ENCODE measurements at regions not wholly inside any gene's neighbourhood (a gene's known extent, or its start where the extent isn't known, plus 50 kb on each side); places are given as distances from the start of the nearest gene placed in this dataset.
"Not testable (repeated sequence)": the region's sequence is repeated elsewhere in the genome, so short reads cannot be mapped to it uniquely, and the experiment has no call there.

GRCh38 chr15:62907275-62907674, 135.3 kb upstream of the TPM1 start:
- Histone ChIP-seq H3K4me1 (ENCODE audit: insufficient read depth, low read length) (peaks cover 12% of the 10 kb centered on the region), H3K9me3 (ENCODE audit: insufficient read depth, low read depth, low read length) (no peaks in the 10 kb centered on the region), H3K4me3 (ENCODE audit: low read length) (no peak overlapping the region), H3K27me3 (ENCODE audit: insufficient read depth, low read length) (no peaks in the 10 kb centered on the region), H3K9ac (ENCODE audit: low read depth, low read length) (no peak overlapping the region), H3K27ac (ENCODE audit: low read length) (no peak overlapping the region), H3K36me3 (ENCODE audit: insufficient read depth, low read depth, low read length) (no peaks in the 10 kb centered on the region)

GRCh38 chr15:62908341-62908740, 134.2 kb upstream of the TPM1 start:
- H3K27me3 ChIP-seq (ENCODE audit: insufficient read depth, low read length); H3K4me3 ChIP-seq (ENCODE audit: low read length); H3K9ac ChIP-seq (ENCODE audit: low read depth, low read length); H3K27ac ChIP-seq (ENCODE audit: low read length); H3K36me3 ChIP-seq (ENCODE audit: insufficient read depth, low read depth, low read length); H3K9me3 ChIP-seq (ENCODE audit: insufficient read depth, low read depth, low read length): not testable (repeated sequence)
- peaks cover 12% of the 10 kb centered on the region for H3K4me1 ChIP-seq (ENCODE audit: insufficient read depth, low read length)

GRCh38 chr15:62909257-62909656, 133.3 kb upstream of the TPM1 start:
- H3K9ac ChIP-seq (ENCODE audit: low read depth, low read length), result no peak overlapping the region
- H3K27ac ChIP-seq (ENCODE audit: low read length), result no peak overlapping the region
- peaks cover 12% of the 10 kb centered on the region for H3K4me1 ChIP-seq (ENCODE audit: insufficient read depth, low read length)
- no peaks in the 10 kb centered on the region for H3K27me3 ChIP-seq (ENCODE audit: insufficient read depth, low read length)
- H3K36me3 ChIP-seq (ENCODE audit: insufficient read depth, low read depth, low read length), result no peaks in the 10 kb centered on the region
- H3K4me3 ChIP-seq (ENCODE audit: low read length), result no peak overlapping the region
- H3K9me3 ChIP-seq (ENCODE audit: insufficient read depth, low read depth, low read length), result no peaks in the 10 kb centered on the region

GRCh38 chr15:62912282-62912681, 130.3 kb upstream of the TPM1 start:
- H3K9me3 ChIP-seq (ENCODE audit: insufficient read depth, low read depth, low read length), result no peaks in the 10 kb centered on the region
- H3K4me1 ChIP-seq (ENCODE audit: insufficient read depth, low read length), result peaks cover 25% of the 10 kb centered on the region
- H3K27me3 ChIP-seq (ENCODE audit: insufficient read depth, low read length), result no peaks in the 10 kb centered on the region
- no peak overlapping the region for H3K27ac ChIP-seq (ENCODE audit: low read length)
- no peaks in the 10 kb centered on the region for H3K36me3 ChIP-seq (ENCODE audit: insufficient read depth, low read depth, low read length)
- no peak overlapping the region for H3K9ac ChIP-seq (ENCODE audit: low read depth, low read length)
- no peak overlapping the region for H3K4me3 ChIP-seq (ENCODE audit: low read length)

- H3K4me3 ChIP-seq (ENCODE audit: low read length), result no peak overlapping the region
- no peaks in the 10 kb centered on the region for H3K36me3 ChIP-seq (ENCODE audit: insufficient read depth, low read depth, low read length)
- peaks cover 25% of the 10 kb centered on the region for H3K4me1 ChIP-seq (ENCODE audit: insufficient read depth, low read length)
- no peak overlapping the region for H3K27ac ChIP-seq (ENCODE audit: low read length)
- H3K9ac ChIP-seq (ENCODE audit: low read depth, low read length), result no peak overlapping the region
- H3K9me3 ChIP-seq (ENCODE audit: insufficient read depth, low read depth, low read length), result no peaks in the 10 kb centered on the region
- no peaks in the 10 kb centered on the region for H3K27me3 ChIP-seq (ENCODE audit: insufficient read depth, low read length)
Measured at GRCh38 chr15:62912808-62913207, 129.7 kb upstream of the TPM1 start.

- no peak overlapping the region for H3K9ac ChIP-seq (ENCODE audit: low read depth, low read length)
- H3K4me3 ChIP-seq (ENCODE audit: low read length), result no peak overlapping the region
- H3K36me3 ChIP-seq (ENCODE audit: insufficient read depth, low read depth, low read length), result no peaks in the 10 kb centered on the region
- H3K27ac ChIP-seq (ENCODE audit: low read length), result no peak overlapping the region
- no peaks in the 10 kb centered on the region for H3K9me3 ChIP-seq (ENCODE audit: insufficient read depth, low read depth, low read length)
- H3K27me3 ChIP-seq (ENCODE audit: insufficient read depth, low read length), result no peaks in the 10 kb centered on the region
- H3K4me1 ChIP-seq (ENCODE audit: insufficient read depth, low read length), result peaks cover 25% of the 10 kb centered on the region
Measured at GRCh38 chr15:62913246-62913645, 129.3 kb upstream of the TPM1 start.

GRCh38 chr15:62914461-62915079, 128.0 kb upstream of the TPM1 start:
- peaks cover 25% of the 10 kb centered on the region for H3K4me1 ChIP-seq (ENCODE audit: insufficient read depth, low read length)
- H3K27me3 ChIP-seq (ENCODE audit: insufficient read depth, low read length), result no peaks in the 10 kb centered on the region
- H3K36me3 ChIP-seq (ENCODE audit: insufficient read depth, low read depth, low read length), result no peaks in the 10 kb centered on the region
- H3K9me3 ChIP-seq (ENCODE audit: insufficient read depth, low read depth, low read length), result no peaks in the 10 kb centered on the region
- 0 out of 2 replicates have a peak overlapping the region, but pooled peaks have one; percentile 46 for H3K9ac ChIP-seq (ENCODE audit: low read depth, low read length)
- H3K27ac ChIP-seq (ENCODE audit: low read length), result peak overlapping the region; percentile 78
- H3K4me3 ChIP-seq (ENCODE audit: low read length), result peak overlapping the region; percentile 16

GRCh38 chr15:62920682-62921502, 121.7 kb upstream of the TPM1 start:
- H3K27ac ChIP-seq (ENCODE audit: low read length), result no peak overlapping the region
- H3K36me3 ChIP-seq (ENCODE audit: insufficient read depth, low read depth, low read length), result no peaks in the 10 kb centered on the region
- no peaks in the 10 kb centered on the region for H3K27me3 ChIP-seq (ENCODE audit: insufficient read depth, low read length)
- no peak overlapping the region for H3K4me3 ChIP-seq (ENCODE audit: low read length)
- no peaks in the 10 kb centered on the region for H3K9me3 ChIP-seq (ENCODE audit: insufficient read depth, low read depth, low read length)
- peaks cover 2% of the 10 kb centered on the region; the same call in 1 of the 2 replicates for H3K4me1 ChIP-seq (ENCODE audit: insufficient read depth, low read length)
- H3K9ac ChIP-seq (ENCODE audit: low read depth, low read length), result no peak overlapping the region

GRCh38 chr15:62922514-62922913, 120.0 kb upstream of the TPM1 start:
- Histone ChIP-seq H3K4me3 (ENCODE audit: low read length) (no peak overlapping the region), H3K36me3 (ENCODE audit: insufficient read depth, low read depth, low read length) (no peaks in the 10 kb centered on the region), H3K4me1 (ENCODE audit: insufficient read depth, low read length) (no peaks in the 10 kb centered on the region), H3K27me3 (ENCODE audit: insufficient read depth, low read length) (no peaks in the 10 kb centered on the region), H3K27ac (ENCODE audit: low read length) (no peak overlapping the region), H3K9ac (ENCODE audit: low read depth, low read length) (no peak overlapping the region), H3K9me3 (ENCODE audit: insufficient read depth, low read depth, low read length) (no peaks in the 10 kb centered on the region)

GRCh38 chr15:62925875-62926274, 116.7 kb upstream of the TPM1 start:
- Histone ChIP-seq H3K36me3 (ENCODE audit: insufficient read depth, low read depth, low read length) (no peaks in the 10 kb centered on the region), H3K9ac (ENCODE audit: low read depth, low read length) (no peak overlapping the region), H3K27ac (ENCODE audit: low read length) (no peak overlapping the region), H3K9me3 (ENCODE audit: insufficient read depth, low read depth, low read length) (no peaks in the 10 kb centered on the region), H3K4me3 (ENCODE audit: low read length) (no peak overlapping the region), H3K4me1 (ENCODE audit: insufficient read depth, low read length) (no peaks in the 10 kb centered on the region), H3K27me3 (ENCODE audit: insufficient read depth, low read length) (no peaks in the 10 kb centered on the region)

- H3K36me3 ChIP-seq (ENCODE audit: insufficient read depth, low read depth, low read length), result no peaks in the 10 kb centered on the region
- no peaks in the 10 kb centered on the region for H3K9me3 ChIP-seq (ENCODE audit: insufficient read depth, low read depth, low read length)
- H3K27ac ChIP-seq (ENCODE audit: low read length), result no peak overlapping the region
- no peaks in the 10 kb centered on the region for H3K4me1 ChIP-seq (ENCODE audit: insufficient read depth, low read length)
- H3K27me3 ChIP-seq (ENCODE audit: insufficient read depth, low read length), result no peaks in the 10 kb centered on the region
- no peak overlapping the region for H3K4me3 ChIP-seq (ENCODE audit: low read length)
- H3K9ac ChIP-seq (ENCODE audit: low read depth, low read length), result no peak overlapping the region
Measured at GRCh38 chr15:62927196-62927595, 115.4 kb upstream of the TPM1 start.

- Histone ChIP-seq H3K4me1 (ENCODE audit: insufficient read depth, low read length) (no peaks in the 10 kb centered on the region), H3K27me3 (ENCODE audit: insufficient read depth, low read length) (no peaks in the 10 kb centered on the region), H3K27ac (ENCODE audit: low read length) (no peak overlapping the region), H3K4me3 (ENCODE audit: low read length) (no peak overlapping the region), H3K9ac (ENCODE audit: low read depth, low read length) (no peak overlapping the region), H3K36me3 (ENCODE audit: insufficient read depth, low read depth, low read length) (no peaks in the 10 kb centered on the region), H3K9me3 (ENCODE audit: insufficient read depth, low read depth, low read length) (no peaks in the 10 kb centered on the region)
Measured at GRCh38 chr15:62927836-62928235, 114.7 kb upstream of the TPM1 start.

Data from iPS-20b (cell line).